GM21825 (cell line): ENCODE measurements at regions not wholly inside any gene's neighbourhood (a gene's known extent, or its start where the extent isn't known, plus 50 kb on each side); places are given as distances from the start of the nearest gene placed in this dataset.
"Not testable (repeated sequence)": the region's sequence is repeated elsewhere in the genome, so short reads cannot be mapped to it uniquely, and the experiment has no call there.

Experiments used
- ATAC-seq: cut with Tn5 transposase; IDR thresholded peaks from one replicate; pipeline ENCODE4 v1.9.1; 2021; ENCODE audit warnings: mild to moderate bottlenecking, moderate library complexity; ENCODE audit not compliant: unreplicated experiment

DNA sequence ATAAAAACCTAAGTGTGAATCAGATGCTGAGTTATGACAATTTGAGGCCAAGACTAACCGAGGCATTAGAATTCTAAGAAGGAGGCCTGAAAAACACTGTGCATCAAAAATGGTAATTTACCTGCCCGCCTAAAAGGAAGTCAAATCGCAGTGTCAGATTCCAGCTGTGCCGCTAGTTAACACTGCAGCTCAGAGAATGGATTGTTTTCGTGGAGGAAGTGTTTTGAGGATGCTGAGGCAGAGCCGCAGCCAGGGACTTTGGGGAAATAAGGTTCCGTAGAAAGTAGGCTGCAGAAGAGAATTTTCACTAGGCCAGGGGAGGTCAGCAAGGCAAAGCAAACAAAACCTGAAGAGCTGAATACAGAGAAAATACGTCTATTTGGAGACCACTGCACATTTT is 226.4 kb upstream of the ISL1 start:
- ATAC-seq: no peak

DNA sequence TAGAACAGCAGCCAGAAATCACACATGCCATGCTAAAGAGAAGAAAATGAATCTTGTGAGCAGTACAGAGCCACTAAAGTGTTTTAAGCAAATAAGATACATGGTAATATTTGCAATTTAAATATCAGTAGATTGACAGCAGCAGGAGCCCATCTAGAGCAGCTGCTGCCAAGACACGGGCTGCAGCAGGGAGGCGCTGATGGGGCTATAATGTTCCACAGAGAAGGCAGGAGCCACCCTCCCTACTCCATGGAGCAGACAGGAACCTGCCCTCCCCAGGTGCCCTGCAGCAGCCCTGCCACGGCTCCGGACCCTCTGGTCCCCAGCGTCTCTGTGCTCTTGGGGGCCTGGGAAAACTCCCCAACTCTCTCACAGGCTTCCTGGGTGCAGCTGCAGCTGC is 224.1 kb upstream of the ISL1 start:
- no peak for ATAC-seq

DNA sequence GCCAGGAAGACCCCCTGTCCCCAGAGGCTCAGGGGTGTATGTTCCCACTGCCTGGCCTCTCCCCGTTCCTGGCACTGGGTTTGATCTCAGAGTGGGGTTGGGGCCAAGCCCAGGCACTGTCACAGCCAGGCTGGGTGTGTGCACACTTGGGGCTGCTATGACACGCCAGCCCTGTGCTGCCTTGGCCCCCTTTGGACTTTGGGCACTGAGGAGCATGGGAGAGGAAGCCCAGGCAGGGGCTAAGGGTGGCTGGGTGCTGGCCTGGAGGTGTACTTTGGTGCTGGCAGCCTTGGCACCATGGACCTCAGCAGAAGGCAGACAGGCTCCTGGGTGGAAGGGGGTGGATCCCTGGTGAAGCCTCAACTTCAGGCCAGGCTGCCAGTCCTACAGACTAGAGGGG is 223.6 kb upstream of the ISL1 start:
- ATAC-seq: no peak

DNA sequence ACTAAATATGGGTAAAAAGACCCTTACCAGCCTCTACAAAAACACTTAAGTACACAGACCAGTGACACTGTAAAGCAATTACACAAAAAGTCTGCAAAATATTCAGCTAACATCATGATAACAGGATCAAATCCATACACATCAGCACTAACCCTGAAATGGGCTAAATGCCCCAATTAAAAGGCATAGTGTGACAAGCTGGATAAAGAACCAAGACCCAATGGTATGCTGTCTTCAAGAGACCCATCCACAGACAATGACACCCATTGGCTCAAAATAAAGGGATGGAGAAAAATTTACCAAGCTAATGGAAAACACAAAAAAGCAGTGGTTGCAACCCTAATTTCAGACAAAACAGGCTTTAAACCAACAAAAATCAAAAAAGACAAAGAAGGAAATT is 221.0 kb upstream of the ISL1 start:
- ATAC-seq: no peak

DNA sequence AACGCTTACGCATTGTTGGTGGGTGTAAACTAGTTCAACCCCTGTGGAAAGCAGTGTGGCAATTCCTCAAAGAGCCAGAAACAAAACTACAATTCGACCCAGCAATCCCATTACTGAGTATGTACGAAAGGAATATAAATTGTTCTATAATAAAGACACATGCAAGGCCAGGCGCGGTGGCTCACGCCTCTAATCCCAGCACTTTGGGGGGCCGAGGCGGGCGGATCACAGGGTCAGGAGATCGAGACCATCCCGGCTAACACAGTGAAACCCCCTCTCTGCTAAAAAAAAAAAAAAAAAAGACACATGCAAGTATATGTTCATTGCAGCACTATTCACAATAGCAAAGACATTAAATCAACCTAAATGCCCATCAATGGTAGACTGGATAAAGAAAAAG is 217.6 kb upstream of the ISL1 start:
- not testable (repeated sequence) for ATAC-seq

DNA sequence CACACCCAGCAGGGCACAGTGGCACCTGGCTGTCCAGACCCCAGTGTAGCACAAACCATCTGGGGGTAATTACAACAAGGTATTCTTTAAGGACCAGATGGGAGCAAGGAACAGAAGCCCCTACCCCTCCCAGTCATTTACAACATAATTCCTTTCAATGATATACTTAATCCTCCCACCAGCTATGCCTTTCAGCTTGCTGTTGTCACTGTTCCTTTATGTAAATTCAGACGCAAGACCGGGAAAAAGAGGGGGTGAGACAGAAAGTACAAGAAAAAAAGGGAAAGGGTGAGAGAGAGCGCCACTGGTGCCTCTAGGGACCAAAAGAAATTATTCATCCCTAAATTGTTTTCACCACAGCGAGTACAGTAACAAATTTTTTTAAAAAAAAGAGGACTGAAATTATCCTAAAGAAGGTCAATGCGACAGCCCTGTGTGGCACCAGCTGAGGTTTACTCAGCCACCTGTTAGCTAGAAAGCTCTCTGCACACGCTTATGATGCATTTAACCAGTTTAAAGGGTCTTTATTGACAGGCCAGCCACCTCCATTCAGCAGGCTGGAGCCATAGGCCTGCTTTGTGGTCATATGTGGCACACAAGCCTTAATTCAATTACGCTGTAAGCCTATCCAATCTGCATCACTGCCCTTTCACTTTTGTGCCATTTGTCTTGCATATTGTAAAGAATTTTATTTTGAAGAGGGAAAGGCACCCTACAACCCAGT is 210.2 kb upstream of the ISL1 start:
- ATAC-seq: no peak

DNA sequence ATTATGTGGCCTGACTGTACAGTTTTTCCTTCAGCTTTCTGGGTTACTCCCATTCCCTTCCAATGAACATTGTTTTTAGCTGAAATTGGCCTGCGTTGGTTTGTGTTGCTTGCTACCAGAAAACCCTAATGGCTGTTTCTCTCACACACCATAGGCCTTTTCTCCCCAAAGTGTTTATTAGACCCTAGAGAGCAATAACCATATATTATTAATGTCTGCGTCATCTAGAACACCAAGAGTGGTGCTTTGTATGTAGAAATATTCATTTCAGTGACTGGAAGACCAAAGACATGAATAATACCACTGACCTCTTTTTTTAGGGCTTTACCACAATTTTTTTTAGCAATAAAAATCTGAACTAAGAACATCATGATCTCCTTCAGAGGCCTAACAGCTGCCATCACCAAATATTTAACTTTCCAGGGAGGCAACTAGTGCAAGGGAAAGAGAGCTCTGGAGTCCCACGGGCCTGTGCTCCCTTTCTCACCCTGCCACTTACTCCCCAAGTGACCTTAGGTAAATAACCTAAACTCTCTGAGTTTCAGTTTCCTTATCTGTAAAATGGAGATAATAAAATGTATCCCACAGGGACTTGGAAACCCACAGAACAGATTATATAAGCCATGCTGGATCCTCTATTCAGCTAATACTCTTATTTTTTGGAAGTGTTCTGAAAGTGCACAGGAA is 201.9 kb upstream of the ISL1 start:
- ATAC-seq: no peak

DNA sequence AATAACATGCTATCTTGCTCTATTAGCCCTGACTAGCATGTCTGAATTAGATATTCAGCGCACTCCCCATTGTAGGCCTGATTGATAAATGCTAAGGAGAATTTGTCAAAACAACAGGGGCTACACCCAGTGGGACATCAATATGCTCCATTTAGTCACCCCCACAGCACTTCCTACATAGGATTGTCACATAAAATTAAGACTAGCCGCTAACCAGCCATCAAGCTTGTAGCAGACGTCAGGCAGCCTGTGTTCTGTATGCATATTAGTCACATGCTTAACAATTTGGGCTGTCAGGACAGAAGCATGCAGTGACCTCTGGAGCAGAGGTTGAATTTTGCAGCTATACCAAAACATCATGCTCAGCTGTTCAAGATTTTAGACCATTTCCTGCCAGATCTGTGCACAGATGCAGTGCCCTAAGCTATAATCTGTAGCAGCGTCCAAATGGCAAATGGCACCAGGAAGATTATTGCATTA is 197.4 kb upstream of the ISL1 start:
- ATAC-seq: no peak

DNA sequence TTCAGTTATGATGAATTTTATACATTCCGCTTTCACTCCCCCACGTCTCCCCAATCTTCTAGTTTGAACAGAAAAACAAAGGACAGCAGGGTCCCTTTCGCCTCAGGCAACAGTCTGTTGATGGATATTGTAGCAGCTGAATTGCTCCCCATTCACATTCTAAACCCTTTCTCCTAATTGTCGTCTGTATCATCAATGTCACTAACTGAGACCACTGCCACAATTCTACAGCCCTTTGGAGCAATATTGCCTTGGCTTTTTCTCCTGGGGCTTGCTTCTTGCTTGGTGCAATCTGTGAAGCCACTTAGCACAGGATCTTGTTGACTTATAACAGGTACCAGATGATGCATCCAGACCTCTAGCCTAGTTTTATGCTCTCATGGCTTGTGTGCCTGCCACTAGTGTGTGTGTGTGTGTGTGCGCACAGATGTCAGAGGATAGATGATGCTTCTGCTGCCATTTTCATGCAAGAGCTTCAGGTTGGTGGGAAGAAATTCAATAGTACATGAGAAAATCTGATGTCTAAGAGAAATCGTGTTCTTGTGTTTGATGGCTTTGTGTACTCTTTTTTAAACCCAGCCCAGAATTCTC is 195.2 kb upstream of the ISL1 start:
- no peak for ATAC-seq

DNA sequence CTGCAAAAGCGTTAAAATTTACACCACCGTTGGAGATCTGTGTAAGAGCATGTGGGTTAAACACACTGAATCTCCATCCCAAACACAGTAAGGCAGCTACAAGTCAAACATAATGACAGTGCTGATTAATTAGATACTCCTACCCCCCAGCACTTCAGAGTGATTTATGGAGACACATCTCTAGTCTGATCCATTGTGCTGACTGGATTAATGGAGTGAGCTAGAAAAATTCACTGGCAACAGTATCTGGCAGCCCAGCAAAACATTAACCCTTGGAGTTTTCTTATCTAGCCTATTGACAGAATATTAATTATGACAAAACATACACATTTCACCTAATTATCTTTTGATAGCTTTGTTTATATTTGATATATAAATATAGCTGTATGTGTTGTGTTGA is 188.6 kb upstream of the ISL1 start:
- no peak for ATAC-seq

DNA sequence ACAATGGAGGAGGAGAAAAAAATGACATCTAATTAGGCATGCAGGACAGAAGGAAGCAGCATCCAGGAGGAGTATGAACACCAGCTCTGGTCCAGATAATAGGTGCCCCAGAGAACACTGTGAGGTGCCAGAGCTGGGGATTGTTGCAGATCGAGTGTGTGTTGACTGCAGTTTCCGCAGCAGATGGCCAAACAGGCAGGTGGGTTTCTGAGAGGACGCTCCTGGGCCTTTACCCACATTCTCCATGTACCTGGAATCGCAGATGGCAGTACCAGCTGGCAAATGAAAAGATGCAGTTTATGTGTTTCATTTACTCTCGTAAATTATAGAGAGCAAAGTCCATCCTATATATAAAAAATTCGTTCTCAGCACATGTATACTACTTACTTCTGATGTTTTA is 182.2 kb upstream of the ISL1 start:
- no peak for ATAC-seq

DNA sequence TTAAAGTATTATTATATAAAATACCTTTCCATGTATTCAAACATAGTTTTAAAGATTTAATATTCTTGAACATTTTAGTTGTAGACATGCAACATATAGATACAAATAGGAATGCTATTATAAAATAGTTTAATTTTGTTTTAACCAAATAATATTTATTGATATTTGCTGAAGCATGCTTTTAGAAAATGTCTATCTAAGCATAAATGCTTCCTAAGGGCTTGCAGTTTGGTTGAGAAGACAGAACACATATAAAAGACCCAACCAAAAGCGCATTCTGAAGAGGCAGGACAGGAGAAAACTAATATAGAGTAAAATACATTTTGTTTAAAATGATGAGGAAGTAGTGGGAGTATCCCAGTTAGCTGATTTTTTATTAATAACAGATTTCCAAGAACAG is 181.5 kb upstream of the ISL1 start:
- no peak for ATAC-seq

DNA sequence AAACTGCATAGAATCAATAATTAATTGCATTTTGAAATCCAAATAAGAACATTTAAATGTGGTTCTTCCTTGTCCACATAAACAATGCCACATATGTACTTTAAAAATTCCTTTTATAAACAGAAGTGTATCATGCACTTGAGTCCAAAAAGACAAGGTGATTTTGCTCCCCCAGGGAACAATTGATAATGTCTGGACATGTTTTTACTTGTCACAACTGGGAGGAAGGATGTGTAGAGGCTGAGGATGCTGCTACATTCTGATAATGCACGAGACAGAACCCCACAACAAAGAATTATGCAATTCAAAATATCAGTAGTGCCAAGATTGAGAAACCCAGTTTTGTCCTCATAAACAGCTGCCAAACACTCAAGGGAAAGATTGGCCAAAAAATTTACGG is 181.1 kb upstream of the ISL1 start:
- no peak for ATAC-seq

DNA sequence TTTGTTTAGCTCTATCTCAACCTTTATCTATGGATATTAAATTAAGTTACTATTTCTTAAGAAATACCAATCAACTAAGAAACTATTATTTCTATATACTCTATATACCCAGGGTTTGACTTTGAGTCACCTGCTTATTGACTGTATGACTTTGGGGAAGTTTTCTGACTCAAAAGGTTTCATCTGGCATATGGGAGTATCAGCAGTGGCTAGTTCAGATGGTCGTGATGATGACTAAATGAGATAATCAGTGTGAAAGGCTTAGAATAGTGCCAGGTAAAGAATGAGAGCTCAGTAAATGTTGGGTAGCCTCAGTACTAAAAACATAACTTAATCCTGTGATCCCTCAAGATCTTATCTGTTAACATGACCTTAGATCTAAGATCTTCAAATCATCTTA is 179.7 kb upstream of the ISL1 start:
- peak; percentile 67 for ATAC-seq

DNA sequence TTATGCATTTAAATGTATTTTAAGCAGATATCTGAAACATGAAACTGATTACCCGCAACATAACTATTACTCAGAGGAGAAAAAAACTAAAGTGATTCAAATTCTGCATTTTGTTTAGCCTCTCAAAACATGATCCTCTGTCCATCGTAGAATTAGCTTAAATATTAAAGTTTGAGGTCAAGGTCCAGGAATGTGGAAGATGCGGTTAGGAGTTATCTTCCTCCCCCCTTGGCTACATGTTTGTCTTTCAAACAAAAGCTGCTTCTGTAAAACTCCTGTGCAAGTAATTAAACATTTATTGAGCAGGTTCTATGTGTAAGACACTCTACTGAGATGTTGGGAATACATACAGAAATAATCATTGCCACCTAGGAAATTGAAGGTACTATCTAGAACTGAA is 175.0 kb upstream of the ISL1 start:
- ATAC-seq: no peak

DNA sequence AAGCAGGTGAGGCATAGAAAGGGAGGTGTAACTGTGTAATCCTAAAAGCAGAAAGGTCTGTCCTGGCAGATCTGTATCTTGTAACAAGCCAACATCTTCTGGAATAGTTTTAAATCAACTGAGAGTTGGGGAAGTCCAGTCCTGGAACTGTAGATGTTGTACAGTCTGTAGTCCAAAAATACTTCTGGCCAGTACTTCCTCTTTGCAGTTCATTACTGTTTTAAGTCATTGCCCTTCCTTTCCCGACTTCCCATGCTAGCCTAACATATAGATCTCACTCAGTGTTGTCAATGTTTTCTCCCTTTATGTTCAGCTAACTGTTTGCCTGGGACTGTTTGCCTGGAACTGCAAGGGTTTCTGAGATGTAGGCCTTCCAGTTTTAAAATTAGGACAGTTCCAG is 168.5 kb upstream of the ISL1 start:
- no peak for ATAC-seq

DNA sequence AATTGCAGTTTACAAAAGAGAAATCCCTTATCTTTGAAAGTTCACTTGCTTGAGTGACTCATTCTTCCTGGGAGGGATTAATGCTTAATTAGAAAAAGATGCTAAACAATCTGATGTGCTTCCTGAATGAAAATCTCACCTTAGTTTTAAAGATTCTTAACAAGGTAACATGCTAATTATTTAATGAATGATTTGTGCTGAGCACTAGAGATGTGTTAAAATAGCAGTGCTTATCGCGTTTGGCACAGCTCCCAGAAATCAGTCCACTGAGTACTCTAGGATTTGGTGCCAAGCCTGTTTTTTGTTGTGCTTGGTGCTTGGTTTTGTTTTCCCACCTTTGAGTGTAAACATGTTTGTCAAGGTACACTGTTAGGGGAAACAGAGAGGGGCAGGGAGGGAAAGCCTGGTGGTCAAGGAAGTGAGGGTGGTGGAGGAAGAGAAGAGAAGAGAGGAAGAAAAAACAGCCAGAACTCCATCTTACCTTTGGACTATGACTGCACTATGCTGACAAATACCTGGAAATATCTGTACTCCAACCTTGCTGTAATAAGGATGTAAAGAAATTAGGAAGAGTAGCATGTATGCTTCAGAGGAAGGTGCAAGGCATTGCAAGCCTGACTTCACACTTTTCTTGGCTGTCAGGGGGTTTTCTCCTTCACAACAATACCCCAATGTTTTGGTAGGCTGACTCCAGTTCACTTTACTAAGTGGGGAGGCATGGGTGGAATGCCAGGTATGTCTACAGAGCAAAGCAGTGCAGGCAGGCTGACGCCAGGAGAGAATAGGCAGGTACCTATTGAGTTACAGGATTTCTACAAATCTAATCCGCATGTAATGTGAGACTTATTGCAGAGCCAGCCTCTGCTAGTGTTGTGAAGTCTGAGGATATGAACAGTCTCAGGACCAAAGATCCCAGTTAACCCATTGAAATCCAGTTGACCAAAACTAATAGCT is 157.2 kb upstream of the ISL1 start:
- ATAC-seq: no peak

DNA sequence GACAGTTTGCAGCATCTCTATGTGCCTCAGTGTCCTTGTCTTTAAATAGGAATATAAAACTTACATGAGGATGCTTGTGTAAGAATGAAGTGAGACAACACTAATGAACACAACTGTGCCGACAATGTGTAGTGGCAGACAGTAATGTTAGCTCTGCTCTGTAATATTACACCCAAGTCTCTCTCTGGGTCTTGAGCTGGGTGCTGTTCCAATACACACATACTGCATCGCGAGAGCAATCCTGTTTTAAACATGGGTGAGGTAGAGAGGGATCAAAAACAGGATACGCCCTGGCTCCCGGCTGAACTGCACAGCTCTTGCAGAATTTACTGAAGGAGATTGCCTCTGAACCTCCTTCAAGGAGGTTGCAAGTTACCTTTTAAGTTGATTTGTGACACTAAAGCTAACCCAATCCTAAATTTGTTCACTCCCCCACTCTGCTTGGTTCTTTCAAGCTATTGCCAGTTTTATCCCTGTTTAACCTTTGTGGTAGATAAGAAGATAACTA is 155.2 kb upstream of the ISL1 start:
- ATAC-seq: no peak

DNA sequence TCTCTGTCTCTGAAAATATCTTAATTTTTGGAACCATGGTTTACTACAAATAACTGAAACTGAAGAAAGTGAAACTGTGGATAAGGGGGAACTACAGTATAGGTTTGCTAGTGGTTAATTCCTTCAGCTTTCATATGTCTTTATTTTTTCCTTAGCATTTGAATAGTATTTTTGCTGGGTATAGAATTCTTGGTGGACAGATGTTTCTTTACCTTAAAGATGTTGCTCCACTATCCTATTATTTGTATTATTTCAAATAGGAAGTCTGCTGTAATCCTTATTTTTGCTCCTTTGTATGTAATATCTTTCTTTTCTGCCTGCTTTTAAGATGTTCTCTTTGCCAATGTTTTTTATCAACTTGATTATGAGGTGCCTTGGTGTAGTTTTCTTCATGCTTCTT is 152.9 kb upstream of the ISL1 start:
- ATAC-seq: no peak

DNA sequence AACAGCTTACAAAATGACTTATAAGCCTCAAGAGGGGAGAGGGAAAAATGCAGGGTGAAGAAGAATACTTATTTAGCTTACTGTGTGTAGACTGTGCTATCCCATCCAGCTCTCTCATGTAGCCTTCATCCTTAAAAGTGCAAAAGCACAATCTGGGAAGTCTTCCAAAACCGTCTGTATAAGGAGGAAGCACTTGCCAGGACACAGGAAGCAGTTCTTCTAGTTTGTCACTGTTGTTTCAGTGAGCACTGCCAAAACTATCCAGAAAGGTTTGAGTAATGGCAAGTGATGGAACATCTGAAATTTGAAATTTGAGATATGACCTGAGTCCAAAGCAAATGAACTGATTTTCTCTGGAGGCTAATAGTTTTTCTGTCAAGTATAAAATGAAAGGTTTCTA is 140.8 kb upstream of the ISL1 start:
- no peak for ATAC-seq

DNA sequence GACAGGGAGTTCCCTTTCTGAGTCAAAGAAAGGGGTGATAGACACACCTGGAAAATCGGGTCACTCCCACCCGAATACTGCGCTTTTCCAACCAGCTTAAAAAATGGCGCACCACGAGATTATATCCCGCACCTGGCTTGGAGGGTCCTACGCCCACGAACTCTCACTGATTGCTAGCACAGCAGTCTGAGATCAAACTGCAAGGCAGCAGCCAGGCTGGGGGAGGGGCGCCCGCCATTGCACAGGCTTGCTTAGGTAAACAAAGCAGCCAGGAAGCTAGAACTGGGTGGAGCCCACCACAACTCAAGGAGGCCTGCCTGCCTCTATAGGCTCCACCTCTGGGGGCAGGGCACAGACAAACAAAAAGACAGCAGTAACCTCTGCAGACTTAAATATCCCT is 132.3 kb upstream of the ISL1 start:
- ATAC-seq: not testable (repeated sequence)
